Liver (tissue), 8 donors: ENCODE measurements at regions not wholly inside any gene's neighbourhood (a gene's known extent, or its start where the extent isn't known, plus 50 kb on each side); places are given as distances from the start of the nearest gene placed in this dataset.

ENCODE experiments used
- DNase-seq: peaks from one replicate; pipeline ENCODE4 v3.0.0-alpha.2; 2017; ENCODE audit warnings: low spot score
- H3K27ac ChIP-seq, 2 donors: one replicate each; pipeline ENCODE4 v1.7.0; 2013; ENCODE audit warnings: inconsistent platforms in 2 of 2, low read length in 2 of 2, control low read depth in 1 of 2, low read depth in 1 of 2, mild to moderate bottlenecking in 1 of 2
- H3K27me3 ChIP-seq, 4 donors: one replicate each; pipeline versions ENCODE4 v1.6.1 to v1.7.0; 2013; ENCODE audit warnings: low read length in 3 of 4, inconsistent platforms in 1 of 4, mild to moderate bottlenecking in 1 of 4, moderate library complexity in 1 of 4; ENCODE audit not compliant: control insufficient read depth in 4 of 4, insufficient read depth in 4 of 4
- H3K36me3 ChIP-seq, 4 donors: one replicate each; pipeline versions ENCODE4 v1.6.1 to v1.7.0; 2013; ENCODE audit warnings: low read length in 3 of 4, mild to moderate bottlenecking in 3 of 4, low read depth in 1 of 4, moderate library complexity in 1 of 4; ENCODE audit not compliant: control insufficient read depth in 4 of 4, insufficient read depth in 3 of 4
- H3K4me1 ChIP-seq, 4 donors: one replicate each; pipeline versions ENCODE4 v1.6.1 to v1.7.0; 2013; ENCODE audit warnings: low read length in 3 of 4, mild to moderate bottlenecking in 3 of 4, moderate library complexity in 1 of 4; ENCODE audit not compliant: control insufficient read depth in 4 of 4, insufficient read depth in 4 of 4
- H3K4me3 ChIP-seq, 3 donors: one replicate each; pipeline versions ENCODE4 v1.6.1 to v1.7.0; 2013; ENCODE audit warnings: low read length in 3 of 3, control low read depth in 1 of 3, low read depth in 1 of 3, mild to moderate bottlenecking in 1 of 3
- H3K9ac ChIP-seq, 2 donors: one replicate each; pipeline ENCODE4 v1.7.0; 2013; ENCODE audit warnings: low read length in 2 of 2, mild to moderate bottlenecking in 2 of 2, moderate library complexity in 2 of 2, control low read depth in 1 of 2, low read depth in 1 of 2
- H3K9me3 ChIP-seq, 4 donors: one replicate each; pipeline versions ENCODE4 v1.6.1 to v1.7.0; 2013; ENCODE audit warnings: low read length in 3 of 4; ENCODE audit not compliant: control insufficient read depth in 4 of 4
- EGR1 ChIP-seq, 2 donors: IDR thresholded peaks; 2 replicates each; pipeline ENCODE4 v1.6.1; 2016 to 2018; ENCODE audit warnings: antibody characterized with exemption in 2 of 2, low read depth in 2 of 2
- FOXA1 ChIP-seq: IDR thresholded peaks from 2 replicates; pipeline ENCODE4 v1.6.1; 2016; ENCODE audit warnings: antibody characterized with exemption
- FOXA2 ChIP-seq: IDR thresholded peaks from 2 replicates; pipeline ENCODE4 v1.6.1; 2016; ENCODE audit warnings: antibody characterized with exemption
- GABPA ChIP-seq, 2 donors: IDR thresholded peaks in 1 of 2; conservative IDR thresholded peaks in 1 of 2; 2 replicates each; pipeline ENCODE4 v1.6.1; 2016; ENCODE audit warnings: antibody characterized with exemption in 2 of 2, mild to moderate bottlenecking in 1 of 2, moderate library complexity in 1 of 2
- HNF4A ChIP-seq, 2 donors: conservative IDR thresholded peaks; 2 replicates each; pipeline ENCODE4 v1.6.1; 2016; ENCODE audit warnings: antibody characterized with exemption in 2 of 2, mild to moderate bottlenecking in 2 of 2
- JUND ChIP-seq, 2 donors: IDR thresholded peaks; 2 replicates each; pipeline ENCODE4 v1.6.1; 2016; ENCODE audit warnings: antibody characterized with exemption in 2 of 2
- NR2F2 ChIP-seq: IDR thresholded peaks from 2 replicates; pipeline ENCODE4 v1.6.1; 2016; ENCODE audit warnings: antibody characterized with exemption
- RXRA ChIP-seq, 2 donors: IDR thresholded peaks; 2 replicates each; pipeline ENCODE4 v1.6.1; 2017 to 2018; ENCODE audit warnings: antibody characterized with exemption in 2 of 2, mild to moderate bottlenecking in 1 of 2
- SP1 ChIP-seq: IDR thresholded peaks from 2 replicates; pipeline ENCODE4 v1.6.1; 2018; ENCODE audit warnings: antibody characterized with exemption, mild to moderate bottlenecking
- TAF1 ChIP-seq: conservative IDR thresholded peaks from 2 replicates; pipeline ENCODE4 v1.6.1; 2016; ENCODE audit warnings: antibody characterized with exemption, mild to moderate bottlenecking
- YY1 ChIP-seq: IDR thresholded peaks from 2 replicates; pipeline ENCODE4 v1.6.1; 2016; ENCODE audit warnings: antibody characterized with exemption, mild to moderate bottlenecking
- WGBS: extraction: QIAGEN DNeasy Blood & Tissue Kit; methylation state at CpG from one replicate; pipeline ENCODE4 v1.1.7; 2013; 5-methylcytosine and 5-hydroxymethylcytosine counted together
- TF ChIP-seq, protein P1 (sequence below): IDR thresholded peaks from 2 replicates; pipeline ENCODE4 v1.6.1; 2016; ENCODE audit warnings: antibody characterized with exemption
- TF ChIP-seq, protein P2 (sequence below): IDR thresholded peaks from 2 replicates; pipeline ENCODE4 v1.6.1; 2016; ENCODE audit warnings: antibody characterized with exemption
- TF ChIP-seq, protein P3 (sequence below): IDR thresholded peaks from 2 replicates; pipeline ENCODE4 v1.6.1; 2016; ENCODE audit warnings: antibody characterized with exemption, mild to moderate bottlenecking
- TF ChIP-seq, protein P4 (sequence below): IDR thresholded peaks from 2 replicates; pipeline ENCODE4 v1.6.1; 2016; ENCODE audit warnings: antibody characterized with exemption
- TF ChIP-seq, protein P5 (sequence below): fragments of 150-350 bp; IDR thresholded peaks from 2 replicates; pipeline ENCODE4 v1.5.1; 2017; ENCODE audit warnings: improper control_type of control experiment, low read depth, low read length; ENCODE audit not compliant: missing input control
- donor health status: healthy.
- donor health status: healthy.
- donor health status: healthy.
- donor health status: healthy.
- donor health status: healthy.

DNA sequence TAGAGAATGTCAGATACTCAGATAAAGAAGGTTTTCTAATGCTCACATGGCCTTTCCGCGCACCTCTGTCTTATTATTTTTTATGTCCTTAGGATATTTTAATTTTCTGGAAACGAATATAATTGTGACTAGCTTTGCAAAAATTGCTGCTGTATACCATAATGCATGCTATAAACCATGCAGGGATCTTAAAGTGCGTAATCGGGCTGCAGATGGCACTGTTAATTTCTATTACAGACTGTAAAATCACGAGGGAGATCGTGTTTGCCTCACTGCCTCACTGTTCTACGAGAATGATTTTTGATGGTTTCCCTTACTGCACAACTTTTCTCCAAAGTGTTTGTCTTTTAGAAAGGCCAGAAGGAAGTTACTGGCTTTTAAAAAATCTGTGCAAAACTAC is 356.1 kb downstream of the TUSC1 start:
- Histone ChIP-seq H3K27me3 (no peaks in the 10 kb centered on the region), H3K9me3 (peaks cover 0 to 1% (median 0%) of the 10 kb centered on the region in 4 donors)
- no peak for TF ChIP-seq RXRA (IDR thresholded peaks at IDR 0.05)
- TF ChIP-seq, protein P1, sequence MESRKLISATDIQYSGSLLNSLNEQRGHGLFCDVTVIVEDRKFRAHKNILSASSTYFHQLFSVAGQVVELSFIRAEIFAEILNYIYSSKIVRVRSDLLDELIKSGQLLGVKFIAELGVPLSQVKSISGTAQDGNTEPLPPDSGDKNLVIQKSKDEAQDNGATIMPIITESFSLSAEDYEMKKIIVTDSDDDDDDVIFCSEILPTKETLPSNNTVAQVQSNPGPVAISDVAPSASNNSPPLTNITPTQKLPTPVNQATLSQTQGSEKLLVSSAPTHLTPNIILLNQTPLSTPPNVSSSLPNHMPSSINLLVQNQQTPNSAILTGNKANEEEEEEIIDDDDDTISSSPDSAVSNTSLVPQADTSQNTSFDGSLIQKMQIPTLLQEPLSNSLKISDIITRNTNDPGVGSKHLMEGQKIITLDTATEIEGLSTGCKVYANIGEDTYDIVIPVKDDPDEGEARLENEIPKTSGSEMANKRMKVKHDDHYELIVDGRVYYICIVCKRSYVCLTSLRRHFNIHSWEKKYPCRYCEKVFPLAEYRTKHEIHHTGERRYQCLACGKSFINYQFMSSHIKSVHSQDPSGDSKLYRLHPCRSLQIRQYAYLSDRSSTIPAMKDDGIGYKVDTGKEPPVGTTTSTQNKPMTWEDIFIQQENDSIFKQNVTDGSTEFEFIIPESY: no peak
- TF ChIP-seq, protein P2, sequence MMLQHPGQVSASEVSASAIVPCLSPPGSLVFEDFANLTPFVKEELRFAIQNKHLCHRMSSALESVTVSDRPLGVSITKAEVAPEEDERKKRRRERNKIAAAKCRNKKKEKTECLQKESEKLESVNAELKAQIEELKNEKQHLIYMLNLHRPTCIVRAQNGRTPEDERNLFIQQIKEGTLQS: no peak
- no peak for TF ChIP-seq JUND (IDR thresholded peaks at IDR 0.05)
- no peak for TF ChIP-seq HNF4A (conservative IDR thresholded peaks at IDR 0.05)

DNA sequence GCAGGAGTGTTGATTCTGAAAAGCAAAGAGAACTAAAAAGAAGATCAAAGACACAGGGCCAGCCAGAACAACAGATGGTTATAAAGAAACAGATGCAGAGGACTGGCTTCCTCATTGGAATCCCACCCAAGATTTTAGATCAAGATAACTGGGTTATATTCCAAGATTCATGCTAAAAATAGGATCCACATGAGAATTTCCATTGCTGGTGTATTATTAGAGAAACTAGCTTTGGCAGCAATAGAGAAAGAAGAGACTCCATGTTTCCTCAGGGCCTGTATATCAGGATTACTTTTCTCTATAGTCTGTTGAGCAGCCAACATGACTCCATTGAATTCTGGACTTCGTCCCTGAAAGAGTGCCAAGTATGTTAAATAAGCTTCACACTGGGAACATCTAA is 367.3 kb downstream of the TUSC1 start:
- no peak overlapping the region for H3K9ac ChIP-seq
- 78% methylated on average over 1 of the region's 1 CpG for WGBS
- H3K27me3 ChIP-seq: no peaks in the 10 kb centered on the region
- no peak for DNase-seq
- peaks cover 0 to 3% (median 0%) of the 10 kb centered on the region in 4 donors for H3K9me3 ChIP-seq
- TF ChIP-seq, protein P3, sequence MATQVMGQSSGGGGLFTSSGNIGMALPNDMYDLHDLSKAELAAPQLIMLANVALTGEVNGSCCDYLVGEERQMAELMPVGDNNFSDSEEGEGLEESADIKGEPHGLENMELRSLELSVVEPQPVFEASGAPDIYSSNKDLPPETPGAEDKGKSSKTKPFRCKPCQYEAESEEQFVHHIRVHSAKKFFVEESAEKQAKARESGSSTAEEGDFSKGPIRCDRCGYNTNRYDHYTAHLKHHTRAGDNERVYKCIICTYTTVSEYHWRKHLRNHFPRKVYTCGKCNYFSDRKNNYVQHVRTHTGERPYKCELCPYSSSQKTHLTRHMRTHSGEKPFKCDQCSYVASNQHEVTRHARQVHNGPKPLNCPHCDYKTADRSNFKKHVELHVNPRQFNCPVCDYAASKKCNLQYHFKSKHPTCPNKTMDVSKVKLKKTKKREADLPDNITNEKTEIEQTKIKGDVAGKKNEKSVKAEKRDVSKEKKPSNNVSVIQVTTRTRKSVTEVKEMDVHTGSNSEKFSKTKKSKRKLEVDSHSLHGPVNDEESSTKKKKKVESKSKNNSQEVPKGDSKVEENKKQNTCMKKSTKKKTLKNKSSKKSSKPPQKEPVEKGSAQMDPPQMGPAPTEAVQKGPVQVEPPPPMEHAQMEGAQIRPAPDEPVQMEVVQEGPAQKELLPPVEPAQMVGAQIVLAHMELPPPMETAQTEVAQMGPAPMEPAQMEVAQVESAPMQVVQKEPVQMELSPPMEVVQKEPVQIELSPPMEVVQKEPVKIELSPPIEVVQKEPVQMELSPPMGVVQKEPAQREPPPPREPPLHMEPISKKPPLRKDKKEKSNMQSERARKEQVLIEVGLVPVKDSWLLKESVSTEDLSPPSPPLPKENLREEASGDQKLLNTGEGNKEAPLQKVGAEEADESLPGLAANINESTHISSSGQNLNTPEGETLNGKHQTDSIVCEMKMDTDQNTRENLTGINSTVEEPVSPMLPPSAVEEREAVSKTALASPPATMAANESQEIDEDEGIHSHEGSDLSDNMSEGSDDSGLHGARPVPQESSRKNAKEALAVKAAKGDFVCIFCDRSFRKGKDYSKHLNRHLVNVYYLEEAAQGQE: no peak
- TF ChIP-seq SP1: no peak
- no peak for TF ChIP-seq GABPA (IDR thresholded peaks at IDR 0.05 in 1 of 2, conservative IDR thresholded peaks at IDR 0.05 in 1 of 2)
- no peak for TF ChIP-seq FOXA1
- TF ChIP-seq EGR1 (IDR thresholded peaks at IDR 0.05; ENCODE audit: low read depth in 2 of 2): no peak
- no peak for TF ChIP-seq NR2F2
- TF ChIP-seq TAF1: no peak
- TF ChIP-seq RXRA (IDR thresholded peaks at IDR 0.05): no peak
- TF ChIP-seq, protein P4, sequence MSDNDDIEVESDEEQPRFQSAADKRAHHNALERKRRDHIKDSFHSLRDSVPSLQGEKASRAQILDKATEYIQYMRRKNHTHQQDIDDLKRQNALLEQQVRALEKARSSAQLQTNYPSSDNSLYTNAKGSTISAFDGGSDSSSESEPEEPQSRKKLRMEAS: no peak
- H3K27ac ChIP-seq: no peak overlapping the region
- H3K36me3 ChIP-seq: no peaks in the 10 kb centered on the region
- no peak overlapping the region for H3K4me3 ChIP-seq
- no peaks in the 10 kb centered on the region for H3K4me1 ChIP-seq

More for the DNA sequence above, 356.1 kb downstream of the TUSC1 start:
- WGBS: 75% methylated on average over 8 of the region's 8 CpGs
- Histone ChIP-seq H3K4me1 (no peaks in the 10 kb centered on the region), H3K27ac (no peak overlapping the region), H3K4me3 (no peak overlapping the region), H3K9ac (no peak overlapping the region), H3K36me3 (no peaks in the 10 kb centered on the region)
- no peak for DNase-seq

DNA sequence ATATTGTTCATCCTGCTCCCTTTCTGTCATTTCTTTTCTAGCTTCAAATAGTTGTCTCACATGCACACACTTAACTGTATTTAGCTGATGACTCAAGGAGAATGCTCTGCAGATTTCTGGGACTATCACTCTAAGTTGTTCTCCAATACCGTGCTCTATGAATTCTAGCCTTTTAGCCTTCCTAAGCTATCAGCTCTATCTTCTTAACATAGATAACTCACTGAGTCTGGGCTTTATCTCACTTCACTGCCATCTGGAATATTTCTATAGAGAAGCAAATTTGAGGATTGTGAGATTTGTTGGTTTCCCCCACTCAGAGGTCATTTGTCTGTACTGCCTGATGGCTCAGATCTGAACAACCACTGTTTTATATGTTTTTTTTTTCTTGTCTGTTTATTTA is 369.7 kb downstream of the TUSC1 start:
- DNase-seq: no peak
- no peak overlapping the region for H3K27ac ChIP-seq
- no peak overlapping the region for H3K9ac ChIP-seq
- TF ChIP-seq, protein P2: no peak
- TF ChIP-seq FOXA1 (no peak), FOXA2 (no peak), YY1 (no peak)
- TF ChIP-seq, protein P5, sequence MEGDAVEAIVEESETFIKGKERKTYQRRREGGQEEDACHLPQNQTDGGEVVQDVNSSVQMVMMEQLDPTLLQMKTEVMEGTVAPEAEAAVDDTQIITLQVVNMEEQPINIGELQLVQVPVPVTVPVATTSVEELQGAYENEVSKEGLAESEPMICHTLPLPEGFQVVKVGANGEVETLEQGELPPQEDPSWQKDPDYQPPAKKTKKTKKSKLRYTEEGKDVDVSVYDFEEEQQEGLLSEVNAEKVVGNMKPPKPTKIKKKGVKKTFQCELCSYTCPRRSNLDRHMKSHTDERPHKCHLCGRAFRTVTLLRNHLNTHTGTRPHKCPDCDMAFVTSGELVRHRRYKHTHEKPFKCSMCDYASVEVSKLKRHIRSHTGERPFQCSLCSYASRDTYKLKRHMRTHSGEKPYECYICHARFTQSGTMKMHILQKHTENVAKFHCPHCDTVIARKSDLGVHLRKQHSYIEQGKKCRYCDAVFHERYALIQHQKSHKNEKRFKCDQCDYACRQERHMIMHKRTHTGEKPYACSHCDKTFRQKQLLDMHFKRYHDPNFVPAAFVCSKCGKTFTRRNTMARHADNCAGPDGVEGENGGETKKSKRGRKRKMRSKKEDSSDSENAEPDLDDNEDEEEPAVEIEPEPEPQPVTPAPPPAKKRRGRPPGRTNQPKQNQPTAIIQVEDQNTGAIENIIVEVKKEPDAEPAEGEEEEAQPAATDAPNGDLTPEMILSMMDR: no peak
- WGBS: 81% methylated on average over 1 of the region's 1 CpG
- no peaks in the 10 kb centered on the region for H3K27me3 ChIP-seq
- peaks cover 0 to 3% (median 0%) of the 10 kb centered on the region in 4 donors for H3K9me3 ChIP-seq
- H3K4me3 ChIP-seq: no peak overlapping the region
- no peaks in the 10 kb centered on the region for H3K4me1 ChIP-seq
- H3K36me3 ChIP-seq: no peaks in the 10 kb centered on the region
